ENCODE measurements at regions not wholly inside any gene's neighbourhood (a gene's known extent, or its start where the extent isn't known, plus 50 kb on each side); places are given as distances from the start of the nearest gene placed in this dataset.

DNA sequence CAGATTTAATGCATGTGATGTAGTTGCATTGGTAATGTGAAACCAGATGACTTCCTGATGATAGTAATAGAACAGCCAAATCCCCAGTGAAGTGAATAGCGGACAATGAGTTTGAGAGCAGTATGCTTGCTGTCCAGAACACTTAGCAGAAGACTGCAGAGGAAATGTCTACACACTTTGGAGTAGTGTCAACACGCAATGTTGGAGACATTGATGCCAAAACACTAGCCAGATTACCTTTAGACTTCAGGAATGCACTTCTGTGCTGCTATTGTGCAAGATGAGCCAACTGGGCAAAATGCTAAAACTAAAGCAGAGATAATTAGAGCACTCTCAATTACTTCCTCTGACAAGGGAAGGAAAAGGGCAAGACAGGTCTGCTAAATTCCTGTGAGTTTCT lies 176.7 kb downstream of the PRDM9 start:
- TF ChIP-seq, protein P1, sequence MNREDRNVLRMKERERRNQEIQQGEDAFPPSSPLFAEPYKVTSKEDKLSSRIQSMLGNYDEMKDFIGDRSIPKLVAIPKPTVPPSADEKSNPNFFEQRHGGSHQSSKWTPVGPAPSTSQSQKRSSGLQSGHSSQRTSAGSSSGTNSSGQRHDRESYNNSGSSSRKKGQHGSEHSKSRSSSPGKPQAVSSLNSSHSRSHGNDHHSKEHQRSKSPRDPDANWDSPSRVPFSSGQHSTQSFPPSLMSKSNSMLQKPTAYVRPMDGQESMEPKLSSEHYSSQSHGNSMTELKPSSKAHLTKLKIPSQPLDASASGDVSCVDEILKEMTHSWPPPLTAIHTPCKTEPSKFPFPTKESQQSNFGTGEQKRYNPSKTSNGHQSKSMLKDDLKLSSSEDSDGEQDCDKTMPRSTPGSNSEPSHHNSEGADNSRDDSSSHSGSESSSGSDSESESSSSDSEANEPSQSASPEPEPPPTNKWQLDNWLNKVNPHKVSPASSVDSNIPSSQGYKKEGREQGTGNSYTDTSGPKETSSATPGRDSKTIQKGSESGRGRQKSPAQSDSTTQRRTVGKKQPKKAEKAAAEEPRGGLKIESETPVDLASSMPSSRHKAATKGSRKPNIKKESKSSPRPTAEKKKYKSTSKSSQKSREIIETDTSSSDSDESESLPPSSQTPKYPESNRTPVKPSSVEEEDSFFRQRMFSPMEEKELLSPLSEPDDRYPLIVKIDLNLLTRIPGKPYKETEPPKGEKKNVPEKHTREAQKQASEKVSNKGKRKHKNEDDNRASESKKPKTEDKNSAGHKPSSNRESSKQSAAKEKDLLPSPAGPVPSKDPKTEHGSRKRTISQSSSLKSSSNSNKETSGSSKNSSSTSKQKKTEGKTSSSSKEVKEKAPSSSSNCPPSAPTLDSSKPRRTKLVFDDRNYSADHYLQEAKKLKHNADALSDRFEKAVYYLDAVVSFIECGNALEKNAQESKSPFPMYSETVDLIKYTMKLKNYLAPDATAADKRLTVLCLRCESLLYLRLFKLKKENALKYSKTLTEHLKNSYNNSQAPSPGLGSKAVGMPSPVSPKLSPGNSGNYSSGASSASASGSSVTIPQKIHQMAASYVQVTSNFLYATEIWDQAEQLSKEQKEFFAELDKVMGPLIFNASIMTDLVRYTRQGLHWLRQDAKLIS (CRISPR knock-in tag; IDR thresholded peaks at IDR 0.05): no peak
- TF ChIP-seq KDM4B (IDR thresholded peaks at IDR 0.05; ENCODE audit: borderline replicate concordance in 2 of 2, low read depth in 1 of 2) (no peak), TRIM28 (IDR thresholded peaks at IDR 0.05) (no peak), TARDBP (IDR thresholded peaks at IDR 0.05) (no peak)
- TF ChIP-seq, protein P2, sequence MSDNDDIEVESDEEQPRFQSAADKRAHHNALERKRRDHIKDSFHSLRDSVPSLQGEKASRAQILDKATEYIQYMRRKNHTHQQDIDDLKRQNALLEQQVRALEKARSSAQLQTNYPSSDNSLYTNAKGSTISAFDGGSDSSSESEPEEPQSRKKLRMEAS (CRISPR knock-in tag; IDR thresholded peaks at IDR 0.05): no peak
